A549 (cell line): ENCODE measurements at regions not wholly inside any gene's neighbourhood (a gene's known extent, or its start where the extent isn't known, plus 50 kb on each side); places are given as distances from the start of the nearest gene placed in this dataset.

ENCODE experiments used
- ATAC-seq, 2 experiments: fragments of 200-7000 bp in 1 of 2; fragments of >200 bp in 1 of 2; cut with Nextera tagmentation in 1 of 2; cut with Tn5 transposase in 1 of 2; 3 replicates each; pipeline versions ENCODE4 v1.8.0 to v1.9.1; 2018 to 2020; ENCODE audit warnings: mild to moderate bottlenecking in 1 of 2, moderate library complexity in 1 of 2
- CTCF ChIA-PET: fragments of 300-600 bp; sonication (Branson Sonifier 250); formaldehyde crosslinking; extraction: SDS; loops from one replicate; lab custom pipeline; 2021; ENCODE audit warnings: antibody characterized with exemption, inconsistent platforms; lab: Yijun Ruan, JAX
- POLR2A ChIA-PET: fragments of 350-600 bp; formaldehyde crosslinking; extraction: SDS; loops from one replicate; lab custom pipeline; 2021; ENCODE audit warnings: antibody characterized with exemption, inconsistent platforms; lab: Yijun Ruan, JAX
- DNase-seq, 2 experiments: peaks; one replicate each; pipeline versions ENCODE4 v3.0.0 to v3.0.0-alpha.2; 2011 to 2016; ENCODE audit warnings: low read depth in 1 of 2, low spot score in 1 of 2
- FAIRE-seq: peaks from 2 replicates; lab custom pipeline; 2011; peaks lifted over from hg19 to GRCh38; lab: Jason Lieb, UNC
- H3K27ac ChIP-seq, 2 experiments: fragments of >200 bp; sonication (Bioruptor Twin); formaldehyde crosslinking; 3 replicates each; pipeline ENCODE4 v1.5.1; 2016 to 2017
- H3K4me1 ChIP-seq: fragments of >200 bp; sonication (Bioruptor Twin); formaldehyde crosslinking; 3 replicates; pipeline ENCODE4 v1.6.1; 2016
- H3K4me2 ChIP-seq: fragments of >200 bp; sonication (Bioruptor Twin); formaldehyde crosslinking; 3 replicates; pipeline ENCODE4 v1.6.1; 2016
- H3K4me3 ChIP-seq: fragments of >200 bp; sonication (Bioruptor Twin); formaldehyde crosslinking; 3 replicates; pipeline ENCODE4 v1.5.1; 2016
- H3K9me3 ChIP-seq: fragments of >200 bp; sonication (Bioruptor Twin); formaldehyde crosslinking; 3 replicates; pipeline ENCODE4 v1.6.1; 2016
- ATOH8 ChIP-seq: fragments of 250-450 bp; sonication (Bioruptor Pico); IDR thresholded peaks from 2 replicates; pipeline ENCODE4 v1.5.0; 2020; ENCODE audit warnings: low read depth, mild to moderate bottlenecking, moderate library complexity
- BHLHE40 ChIP-seq: IDR thresholded peaks from 2 replicates; pipeline ENCODE4 v1.6.1; 2012; ENCODE audit warnings: low read depth, low read length, inconsistent platforms
- CBX8 ChIP-seq: fragments of 200-600 bp; sonication (generic); IDR thresholded peaks from 2 replicates; pipeline ENCODE4 v1.6.1; 2016
- CEBPB ChIP-seq, 2 experiments: fragments of >200 bp in 1 of 2; sonication (Bioruptor Twin) in 1 of 2; formaldehyde crosslinking in 1 of 2; IDR thresholded peaks; 2 replicates each; pipeline ENCODE4 v1.6.1; 2012 to 2016
- CHD2 ChIP-seq: fragments of 150-350 bp; IDR thresholded peaks from 2 replicates; pipeline ENCODE4 v1.6.1; 2014; ENCODE audit warnings: low read length; ENCODE audit not compliant: partially characterized antibody
- CTCF ChIP-seq: fragments of >200 bp; sonication (Bioruptor Twin); formaldehyde crosslinking; IDR thresholded peaks from 3 replicates; pipeline ENCODE4 v1.5.1; 2016
- EHF ChIP-seq: fragments of 250-450 bp; sonication (Bioruptor Pico); IDR thresholded peaks from 2 replicates; pipeline ENCODE4 v1.5.0; 2020; ENCODE audit warnings: mild to moderate bottlenecking
- ESRRA ChIP-seq: fragments of 150-350 bp; IDR thresholded peaks from 2 replicates; pipeline ENCODE4 v1.6.1; 2014; ENCODE audit warnings: mild to moderate bottlenecking, low read length, borderline replicate concordance
- FOSL2 ChIP-seq, 2 experiments: fragments of 450-650 bp in 1 of 2; fragments of >200 bp in 1 of 2; sonication (Bioruptor Twin) in 1 of 2; formaldehyde crosslinking; IDR thresholded peaks; 2 replicates each; pipeline versions ENCODE4 v1.5.0 to v1.6.1; 2016 to 2020; ENCODE audit warnings: mild to moderate bottlenecking in 1 of 2, moderate library complexity in 1 of 2
- HDAC2 ChIP-seq: fragments of 200-600 bp; sonication (generic); IDR thresholded peaks from 2 replicates; pipeline ENCODE4 v1.6.1; 2016
- HEYL ChIP-seq: fragments of 250-450 bp; sonication (Bioruptor Pico); IDR thresholded peaks from 2 replicates; pipeline ENCODE4 v1.8.0; 2021; ENCODE audit warnings: mild to moderate bottlenecking, moderate library complexity
- HOXA7 ChIP-seq: fragments of 250-450 bp; sonication (Bioruptor Pico); IDR thresholded peaks from 2 replicates; pipeline ENCODE4 v1.5.0; 2020; ENCODE audit warnings: mild to moderate bottlenecking, moderate library complexity
- HOXB13 ChIP-seq: fragments of 250-450 bp; sonication (Bioruptor Pico); IDR thresholded peaks from 2 replicates; pipeline ENCODE4 v1.5.0; 2020; ENCODE audit warnings: low read depth, mild to moderate bottlenecking, moderate library complexity
- HOXB5 ChIP-seq: fragments of 250-450 bp; sonication (Bioruptor Pico); IDR thresholded peaks from 2 replicates; pipeline ENCODE4 v1.5.0; 2020; ENCODE audit warnings: mild to moderate bottlenecking, moderate library complexity
- JUNB ChIP-seq: fragments of >200 bp; sonication (Bioruptor Twin); formaldehyde crosslinking; IDR thresholded peaks from 2 replicates; pipeline ENCODE4 v1.6.1; 2016
- KDM1A ChIP-seq: fragments of 200-600 bp; sonication (generic); IDR thresholded peaks from 2 replicates; pipeline ENCODE4 v1.6.1; 2016; ENCODE audit warnings: low read depth, mild to moderate bottlenecking
- KDM5A ChIP-seq: fragments of 200-600 bp; sonication (generic); IDR thresholded peaks from 2 replicates; pipeline ENCODE4 v1.6.1; 2016; ENCODE audit warnings: antibody characterized with exemption, mild to moderate bottlenecking
- MAZ ChIP-seq: fragments of 150-350 bp; IDR thresholded peaks from 2 replicates; pipeline ENCODE4 v1.6.1; 2014; ENCODE audit warnings: antibody characterized with exemption, low read depth, low read length, borderline replicate concordance
- MYC ChIP-seq: IDR thresholded peaks from 2 replicates; pipeline ENCODE4 v1.6.1; 2012; ENCODE audit warnings: mild to moderate bottlenecking, inconsistent platforms, low read length, improper control_type of control experiment, borderline replicate concordance
- PHF8 ChIP-seq: fragments of 200-600 bp; sonication (generic); IDR thresholded peaks from 2 replicates; pipeline ENCODE4 v1.6.1; 2016; ENCODE audit warnings: low read depth, mild to moderate bottlenecking, antibody characterized with exemption, moderate library complexity, borderline replicate concordance
- POLR2A ChIP-seq: IDR thresholded peaks from 2 replicates; pipeline ENCODE4 v1.6.1; 2012; ENCODE audit warnings: mild to moderate bottlenecking, low read length
- RFX5 ChIP-seq: fragments of 450-650 bp; IDR thresholded peaks from 2 replicates; pipeline ENCODE4 v1.7.1; 2014; ENCODE audit warnings: antibody characterized with exemption, mild to moderate bottlenecking, moderate library complexity
- RNF2 ChIP-seq: fragments of 200-600 bp; sonication (generic); IDR thresholded peaks from 2 replicates; pipeline ENCODE4 v1.6.1; 2016; ENCODE audit warnings: low read depth, mild to moderate bottlenecking, antibody characterized with exemption, moderate library complexity, borderline replicate concordance
- SREBF2 ChIP-seq: fragments of 450-650 bp; IDR thresholded peaks from 2 replicates; pipeline ENCODE4 v1.6.1; 2014; ENCODE audit warnings: mild to moderate bottlenecking, moderate library complexity
- TP53 ChIP-seq: fragments of 250-450 bp; sonication (Bioruptor Pico); IDR thresholded peaks from 2 replicates; pipeline ENCODE4 v1.5.0; 2021; ENCODE audit warnings: mild to moderate bottlenecking, moderate library complexity
- ZC3H11A ChIP-seq: fragments of 450-650 bp; IDR thresholded peaks from 2 replicates; pipeline ENCODE4 v1.6.1; 2014; ENCODE audit warnings: antibody characterized with exemption, mild to moderate bottlenecking
- ZNF302 ChIP-seq: fragments of 250-450 bp; sonication (Bioruptor Pico); IDR thresholded peaks from 2 replicates; pipeline ENCODE4 v1.9.0; 2021; ENCODE audit warnings: inconsistent platforms, mild to moderate bottlenecking, moderate library complexity
- ZSCAN20 ChIP-seq: fragments of 250-450 bp; sonication (Bioruptor Pico); IDR thresholded peaks from 2 replicates; pipeline ENCODE4 v1.8.0; 2022; ENCODE audit warnings: mild to moderate bottlenecking, moderate library complexity
- WGBS: methylation state at CpG from one replicate; pipeline ENCODE4 v1.1.6; 2017; ENCODE audit errors: missing lambda C conversion rate; 5-methylcytosine and 5-hydroxymethylcytosine counted together
- TF ChIP-seq, protein P1 (sequence below): fragments of 200-600 bp; sonication (generic); IDR thresholded peaks from 2 replicates; pipeline ENCODE4 v1.6.1; 2016; ENCODE audit warnings: antibody characterized with exemption, mild to moderate bottlenecking, moderate library complexity

DNA sequence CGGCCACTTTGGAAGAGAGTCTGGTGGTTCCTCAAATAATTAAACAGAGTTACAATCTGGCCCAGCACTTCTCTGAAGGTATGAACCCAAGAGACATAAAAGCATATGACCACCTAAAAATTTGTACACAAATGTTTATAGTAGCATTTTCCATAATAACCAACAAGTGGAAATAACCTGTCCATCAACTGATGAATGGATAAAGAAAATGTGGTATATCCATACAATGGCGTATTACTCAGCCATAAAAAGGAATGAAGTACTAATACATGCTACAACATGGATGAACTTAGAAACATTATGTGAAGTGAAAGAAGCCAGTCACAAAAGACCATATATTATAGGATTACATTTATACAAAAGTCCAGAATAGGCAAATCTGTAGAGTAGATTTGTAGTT lies 76.0 kb upstream of the RGPD5 start:
- Histone ChIP-seq H3K4me2 (no peak overlapping the region), H3K9me3 (no peaks in the 10 kb centered on the region; the same call in 2 of the 3 replicates), H3K4me1 (no peaks in the 10 kb centered on the region), H3K27ac (no peak overlapping the region), H3K4me3 (no peak overlapping the region)
- no peak for ATAC-seq
- POLR2A ChIA-PET: no interaction called here
- CTCF ChIA-PET: interaction anchor here (1.9 kb wide), 1 partner anchor 173 kb away, joined by 6 read pairs; no protein-coding TSS in a partner anchor
- TF ChIP-seq RNF2: no peak
- TF ChIP-seq KDM5A: no peak
- no peak for FAIRE-seq
- WGBS: 87% methylated on average over 2 of the region's 2 CpGs
- DNase-seq: no peak

DNA sequence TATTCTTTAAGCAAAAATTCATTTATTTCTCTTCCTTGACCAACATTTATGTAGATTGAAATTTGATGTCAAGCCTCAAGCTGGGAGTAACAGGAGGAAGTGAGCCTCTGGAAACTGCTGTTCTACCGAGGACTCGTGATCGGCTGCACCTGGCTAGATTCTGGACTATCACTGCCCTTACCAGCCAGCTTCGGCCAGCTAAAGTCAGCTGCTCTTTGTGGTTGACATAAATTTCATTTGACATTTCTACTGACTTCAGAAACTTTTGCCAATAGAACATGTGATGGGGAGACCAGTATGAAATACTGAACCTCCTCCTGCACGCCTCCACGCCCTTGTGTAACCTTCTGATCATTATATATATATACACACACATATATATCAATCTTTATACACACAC lies 74.2 kb upstream of the RGPD5 start:
- ChIA-PET POLR2A (no interaction called here), CTCF (interaction anchor here (1.3 kb wide), 1 partner anchor 11 kb away, joined by 4 read pairs; no protein-coding TSS in a partner anchor)
- peaks cover 5% of the 10 kb centered on the region; the same call in 1 of the 3 replicates for H3K9me3 ChIP-seq
- no peak overlapping the region for H3K27ac ChIP-seq
- ATAC-seq: no peak
- no peak for FAIRE-seq
- no peak overlapping the region for H3K4me3 ChIP-seq
- no peaks in the 10 kb centered on the region for H3K4me1 ChIP-seq
- no peak overlapping the region for H3K4me2 ChIP-seq
- no peak for DNase-seq
- 83% methylated on average over 6 of the region's 6 CpGs for WGBS
- TF ChIP-seq ESRRA: no peak
- TF ChIP-seq HOXB13: no peak
- TF ChIP-seq ATOH8 (CRISPR knock-in tag): no peak
- TF ChIP-seq CEBPB (IDR thresholded peaks at IDR 0.05): no peak
- TF ChIP-seq ZNF302 (CRISPR knock-in tag): no peak
- no peak for TF ChIP-seq MYC
- TF ChIP-seq POLR2A: no peak
- no peak for TF ChIP-seq FOSL2 (IDR thresholded peaks at IDR 0.05)
- TF ChIP-seq FOSL2 (CRISPR knock-in tag; IDR thresholded peaks at IDR 0.05): no peak
- TF ChIP-seq HOXB5: no peak

DNA sequence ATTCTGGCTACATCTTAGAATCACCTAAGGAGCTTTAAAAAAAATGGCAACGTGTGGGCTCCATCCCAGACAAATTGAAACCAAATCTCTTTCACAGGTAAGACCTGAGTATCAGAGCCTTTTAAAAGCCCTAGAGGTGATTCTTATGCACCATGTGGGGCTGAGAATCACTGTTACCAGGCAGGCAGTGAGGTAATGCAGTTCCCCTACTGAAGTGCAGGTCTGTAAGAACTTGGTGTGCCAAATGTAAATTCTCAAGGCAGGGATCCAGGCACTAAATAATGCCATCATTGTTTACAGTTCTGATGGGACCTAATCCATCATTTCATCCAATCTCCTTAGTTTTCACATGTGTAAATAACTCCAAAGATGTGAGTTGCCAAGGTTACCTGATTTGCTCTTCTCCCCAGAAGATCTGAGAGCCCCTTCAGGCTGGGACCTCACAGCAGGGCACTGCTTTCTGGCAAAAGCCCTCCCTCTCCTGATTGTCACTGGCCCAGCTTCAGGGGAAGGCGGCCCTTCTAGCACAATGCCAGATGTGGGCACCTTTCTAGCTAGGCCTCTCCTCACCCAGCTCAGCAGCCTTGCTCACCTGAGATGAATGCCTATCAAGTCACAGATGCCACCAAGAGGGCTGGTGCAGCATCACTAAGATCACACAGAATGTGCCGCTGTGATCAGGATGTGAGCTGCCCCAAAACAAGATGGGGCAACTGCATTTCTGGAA lies 73.6 kb upstream of the RGPD5 start:
- no peak; a peak in 2 of 6 replicates for ATAC-seq

More for the DNA sequence above, 73.6 kb upstream of the RGPD5 start:
- TF ChIP-seq RFX5 (no peak), CTCF (no peak), BHLHE40 (no peak), EHF (CRISPR knock-in tag) (no peak), HOXA7 (CRISPR knock-in tag) (no peak), PHF8 (no peak), KDM1A (no peak), ZC3H11A (no peak), CBX8 (no peak), TP53 (CRISPR knock-in tag) (no peak), HDAC2 (no peak), JUNB (no peak), CHD2 (no peak), MAZ (no peak), HEYL (no peak), RNF2 (no peak), ZSCAN20 (no peak), SREBF2 (no peak)
- TF ChIP-seq, protein P1, sequence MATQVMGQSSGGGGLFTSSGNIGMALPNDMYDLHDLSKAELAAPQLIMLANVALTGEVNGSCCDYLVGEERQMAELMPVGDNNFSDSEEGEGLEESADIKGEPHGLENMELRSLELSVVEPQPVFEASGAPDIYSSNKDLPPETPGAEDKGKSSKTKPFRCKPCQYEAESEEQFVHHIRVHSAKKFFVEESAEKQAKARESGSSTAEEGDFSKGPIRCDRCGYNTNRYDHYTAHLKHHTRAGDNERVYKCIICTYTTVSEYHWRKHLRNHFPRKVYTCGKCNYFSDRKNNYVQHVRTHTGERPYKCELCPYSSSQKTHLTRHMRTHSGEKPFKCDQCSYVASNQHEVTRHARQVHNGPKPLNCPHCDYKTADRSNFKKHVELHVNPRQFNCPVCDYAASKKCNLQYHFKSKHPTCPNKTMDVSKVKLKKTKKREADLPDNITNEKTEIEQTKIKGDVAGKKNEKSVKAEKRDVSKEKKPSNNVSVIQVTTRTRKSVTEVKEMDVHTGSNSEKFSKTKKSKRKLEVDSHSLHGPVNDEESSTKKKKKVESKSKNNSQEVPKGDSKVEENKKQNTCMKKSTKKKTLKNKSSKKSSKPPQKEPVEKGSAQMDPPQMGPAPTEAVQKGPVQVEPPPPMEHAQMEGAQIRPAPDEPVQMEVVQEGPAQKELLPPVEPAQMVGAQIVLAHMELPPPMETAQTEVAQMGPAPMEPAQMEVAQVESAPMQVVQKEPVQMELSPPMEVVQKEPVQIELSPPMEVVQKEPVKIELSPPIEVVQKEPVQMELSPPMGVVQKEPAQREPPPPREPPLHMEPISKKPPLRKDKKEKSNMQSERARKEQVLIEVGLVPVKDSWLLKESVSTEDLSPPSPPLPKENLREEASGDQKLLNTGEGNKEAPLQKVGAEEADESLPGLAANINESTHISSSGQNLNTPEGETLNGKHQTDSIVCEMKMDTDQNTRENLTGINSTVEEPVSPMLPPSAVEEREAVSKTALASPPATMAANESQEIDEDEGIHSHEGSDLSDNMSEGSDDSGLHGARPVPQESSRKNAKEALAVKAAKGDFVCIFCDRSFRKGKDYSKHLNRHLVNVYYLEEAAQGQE: no peak
- TF ChIP-seq, all 56 proteins: peak for 0
- no peak overlapping the region for H3K4me2 ChIP-seq
- no peaks in the 10 kb centered on the region for H3K4me1 ChIP-seq
- 69% methylated on average over 3 of the region's 3 CpGs for WGBS
- POLR2A ChIA-PET: no interaction called here
- H3K9me3 ChIP-seq: peaks cover 5% of the 10 kb centered on the region; the same call in 1 of the 3 replicates
- no peak overlapping the region for H3K27ac ChIP-seq
- H3K4me3 ChIP-seq: no peak overlapping the region
- DNase-seq (no peak), FAIRE-seq (no peak)
- CTCF ChIA-PET: interaction anchor here (1.3 to 3.9 kb wide), 3 partner anchors 11 to 175 kb away, joined by 4 to 17 read pairs (median 6); no protein-coding TSS in a partner anchor
